ENCODE measurements at regions not wholly inside any gene's neighbourhood (a gene's known extent, or its start where the extent isn't known, plus 50 kb on each side); places are given as distances from the start of the nearest gene placed in this dataset.

DNA sequence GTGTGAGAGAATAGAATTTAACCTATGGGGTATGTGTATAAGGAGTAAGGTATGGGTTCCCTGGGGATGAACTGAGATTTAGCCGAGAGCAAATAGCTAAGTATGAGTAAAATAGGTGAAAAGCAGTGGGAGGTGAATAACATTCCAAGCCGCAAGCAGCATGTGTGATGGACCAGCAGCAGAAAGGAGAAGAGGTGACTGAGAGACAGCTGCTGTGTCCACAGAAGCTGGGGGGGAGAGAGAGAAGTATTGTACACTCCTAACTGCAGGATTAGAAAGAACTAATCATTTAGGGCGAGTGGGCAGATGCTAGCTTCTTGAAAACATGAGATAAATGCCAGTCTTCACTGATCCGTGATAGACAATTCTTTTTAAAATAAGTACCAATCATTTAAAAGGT lies 296.0 kb downstream of the KLHL4 start:
- H3K4me3 ChIP-seq (ENCODE audit: low read depth, low read length), result no peak overlapping the region
- no peaks in the 10 kb centered on the region for H3K36me3 ChIP-seq (ENCODE audit: control insufficient read depth, insufficient read depth, low read length)
- DNase-seq (ENCODE audit: low read depth), result no peak
- no peak for TF ChIP-seq CTCF (IDR thresholded peaks at IDR 0.05; ENCODE audit: insufficient read depth, low read length, severe bottlenecking)
- no peaks in the 10 kb centered on the region for H3K27me3 ChIP-seq (ENCODE audit: control insufficient read depth, insufficient read depth, low read length)
- no peak for FAIRE-seq

DNA sequence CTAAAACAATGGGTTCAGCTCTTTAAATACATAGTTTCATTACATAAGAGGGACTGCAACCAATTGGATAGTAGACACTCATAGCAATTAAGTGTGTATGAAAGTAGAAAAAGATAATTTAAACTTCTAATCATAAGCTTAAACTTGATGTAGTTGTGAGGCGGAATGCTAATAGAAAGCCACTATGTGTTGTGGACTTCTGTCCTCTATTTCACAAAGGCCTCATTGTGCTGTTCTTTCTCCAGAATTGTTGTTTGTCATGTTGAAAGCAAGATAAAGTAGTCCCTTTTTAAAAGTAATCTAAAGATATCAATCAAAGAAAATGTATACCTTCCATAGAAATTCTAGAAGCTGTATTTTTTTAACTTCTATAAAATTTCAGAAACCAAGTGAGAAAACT lies 329.4 kb downstream of the KLHL4 start:
- H3K27me3 ChIP-seq (ENCODE audit: control insufficient read depth, insufficient read depth, low read length), result no peaks in the 10 kb centered on the region
- no peak overlapping the region for H3K4me3 ChIP-seq (ENCODE audit: low read depth, low read length)
- FAIRE-seq (no peak), DNase-seq (ENCODE audit: low read depth) (no peak)
- H3K36me3 ChIP-seq (ENCODE audit: control insufficient read depth, insufficient read depth, low read length), result no peaks in the 10 kb centered on the region
- no peak for TF ChIP-seq CTCF (IDR thresholded peaks at IDR 0.05; ENCODE audit: insufficient read depth, low read length, severe bottlenecking)

- no peak for TF ChIP-seq CTCF (IDR thresholded peaks at IDR 0.05; ENCODE audit: insufficient read depth, low read length, severe bottlenecking)
- DNase-seq (ENCODE audit: low read depth) (no peak), FAIRE-seq (no peak)
- H3K27me3 ChIP-seq (ENCODE audit: control insufficient read depth, insufficient read depth, low read length), result no peaks in the 10 kb centered on the region
- H3K4me3 ChIP-seq (ENCODE audit: low read depth, low read length), result no peak overlapping the region
- H3K36me3 ChIP-seq (ENCODE audit: control insufficient read depth, insufficient read depth, low read length), result no peaks in the 10 kb centered on the region
These were observed 355.8 kb downstream of the KLHL4 start for GRCh38 chrX:87873347-87873941.

GRCh38 chrX:87874043-87874442 lies 356.4 kb downstream of the KLHL4 start:
- DNase-seq (ENCODE audit: low read depth) (no peak), FAIRE-seq (no peak)
- no peaks in the 10 kb centered on the region for H3K27me3 ChIP-seq (ENCODE audit: control insufficient read depth, insufficient read depth, low read length)
- TF ChIP-seq CTCF (IDR thresholded peaks at IDR 0.05; ENCODE audit: insufficient read depth, low read length, severe bottlenecking), result no peak
- H3K4me3 ChIP-seq (ENCODE audit: low read depth, low read length), result no peak overlapping the region
- no peaks in the 10 kb centered on the region for H3K36me3 ChIP-seq (ENCODE audit: control insufficient read depth, insufficient read depth, low read length)

- no peak for FAIRE-seq
These were observed 361.3 kb downstream of the KLHL4 start for GRCh38 chrX:87878926-87879325.

More at GRCh38 chrX:87878926-87879325, 361.3 kb downstream of the KLHL4 start:
- Histone ChIP-seq H3K27me3 (ENCODE audit: control insufficient read depth, insufficient read depth, low read length) (no peaks in the 10 kb centered on the region), H3K4me3 (ENCODE audit: low read depth, low read length) (no peak overlapping the region), H3K36me3 (ENCODE audit: control insufficient read depth, insufficient read depth, low read length) (no peaks in the 10 kb centered on the region)
- no peak for DNase-seq (ENCODE audit: low read depth)
- TF ChIP-seq CTCF (IDR thresholded peaks at IDR 0.05; ENCODE audit: insufficient read depth, low read length, severe bottlenecking), result no peak

All from bronchial epithelial cell (primary cell).